ENCODE measurements at regions not wholly inside any gene's neighbourhood (a gene's known extent, or its start where the extent isn't known, plus 50 kb on each side); places are given as distances from the start of the nearest gene placed in this dataset.

- intact Hi-C loops (cut with DNase I; ENCODE audit: low total_unique reads): no loop called here
- Histone ChIP-seq H3K36me3 (no peaks in the 10 kb centered on the region), H3K27me3 (no peaks in the 10 kb centered on the region), H3K4me3 (no peak overlapping the region), H3K9me3 (no peaks in the 10 kb centered on the region), H3K4me1 (no peaks in the 10 kb centered on the region), H3K27ac (no peak overlapping the region)
- DNase-seq: no peak
- TF ChIP-seq POLR2AphosphoS5 (IDR thresholded peaks at IDR 0.05) (no peak), EP300 (IDR thresholded peaks at IDR 0.05) (no peak), POLR2A (IDR thresholded peaks at IDR 0.05) (no peak)
- TF ChIP-seq, protein P1, sequence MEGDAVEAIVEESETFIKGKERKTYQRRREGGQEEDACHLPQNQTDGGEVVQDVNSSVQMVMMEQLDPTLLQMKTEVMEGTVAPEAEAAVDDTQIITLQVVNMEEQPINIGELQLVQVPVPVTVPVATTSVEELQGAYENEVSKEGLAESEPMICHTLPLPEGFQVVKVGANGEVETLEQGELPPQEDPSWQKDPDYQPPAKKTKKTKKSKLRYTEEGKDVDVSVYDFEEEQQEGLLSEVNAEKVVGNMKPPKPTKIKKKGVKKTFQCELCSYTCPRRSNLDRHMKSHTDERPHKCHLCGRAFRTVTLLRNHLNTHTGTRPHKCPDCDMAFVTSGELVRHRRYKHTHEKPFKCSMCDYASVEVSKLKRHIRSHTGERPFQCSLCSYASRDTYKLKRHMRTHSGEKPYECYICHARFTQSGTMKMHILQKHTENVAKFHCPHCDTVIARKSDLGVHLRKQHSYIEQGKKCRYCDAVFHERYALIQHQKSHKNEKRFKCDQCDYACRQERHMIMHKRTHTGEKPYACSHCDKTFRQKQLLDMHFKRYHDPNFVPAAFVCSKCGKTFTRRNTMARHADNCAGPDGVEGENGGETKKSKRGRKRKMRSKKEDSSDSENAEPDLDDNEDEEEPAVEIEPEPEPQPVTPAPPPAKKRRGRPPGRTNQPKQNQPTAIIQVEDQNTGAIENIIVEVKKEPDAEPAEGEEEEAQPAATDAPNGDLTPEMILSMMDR (IDR thresholded peaks at IDR 0.05): no peak
- 70 to 87% (median 81%) methylated on average over 3 of the region's 3 CpGs for WGBS, 5 donors
Observed at GRCh38 chr18:11290786-11291185, 141.4 kb upstream of the PIEZO2 start.

GRCh38 chr18:11289248-11289647 lies 139.9 kb upstream of the PIEZO2 start:
- WGBS, 5 donors: 95 to 100% (median 100%) methylated on average over 1 of the region's 1 CpG
- intact Hi-C loops (cut with DNase I; ENCODE audit: low total_unique reads): no loop called here
- no peak overlapping the region for H3K27ac ChIP-seq

DNA sequence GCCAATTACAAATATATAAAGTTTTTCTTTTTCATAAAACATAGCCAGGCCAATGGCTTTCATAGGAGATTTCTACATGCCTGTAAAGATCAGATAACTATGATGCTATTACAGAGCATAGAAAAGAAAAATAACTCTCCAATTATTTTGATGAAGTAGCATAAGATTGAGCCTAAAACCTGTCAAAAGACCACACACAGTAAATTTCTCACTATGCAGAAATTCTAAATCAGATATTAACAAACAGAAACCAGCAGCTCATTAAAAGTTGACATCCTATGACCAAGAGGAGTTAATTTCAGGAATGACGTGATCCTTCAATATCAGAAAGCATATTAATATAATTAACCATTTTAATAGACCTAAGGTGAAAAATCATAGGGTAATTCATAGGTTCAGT lies 139.0 kb upstream of the PIEZO2 start:
- H3K27ac ChIP-seq: no peak overlapping the region
- no peaks in the 10 kb centered on the region for H3K4me1 ChIP-seq
- H3K36me3 ChIP-seq: no peaks in the 10 kb centered on the region
- no peaks in the 10 kb centered on the region for H3K27me3 ChIP-seq
- intact Hi-C loops (cut with DNase I; ENCODE audit: low total_unique reads): no loop called here
- DNase-seq: no peak
- H3K4me3 ChIP-seq: no peak overlapping the region
- no peaks in the 10 kb centered on the region for H3K9me3 ChIP-seq
- 85 to 94% (median 90%) methylated on average over 1 of the region's 1 CpG for WGBS, 5 donors
- TF ChIP-seq POLR2A (IDR thresholded peaks at IDR 0.05): no peak
- TF ChIP-seq, protein P1 (IDR thresholded peaks at IDR 0.05): no peak

More at GRCh38 chr18:11289248-11289647, 139.9 kb upstream of the PIEZO2 start:
- Histone ChIP-seq H3K9me3 (no peaks in the 10 kb centered on the region), H3K36me3 (no peaks in the 10 kb centered on the region), H3K27me3 (no peaks in the 10 kb centered on the region), H3K4me3 (no peak overlapping the region), H3K4me1 (no peaks in the 10 kb centered on the region)
- TF ChIP-seq, protein P1 (IDR thresholded peaks at IDR 0.05): no peak
- TF ChIP-seq POLR2AphosphoS5 (IDR thresholded peaks at IDR 0.05) (no peak), POLR2A (IDR thresholded peaks at IDR 0.05) (no peak), EP300 (IDR thresholded peaks at IDR 0.05) (no peak)
- no peak for DNase-seq

DNA sequence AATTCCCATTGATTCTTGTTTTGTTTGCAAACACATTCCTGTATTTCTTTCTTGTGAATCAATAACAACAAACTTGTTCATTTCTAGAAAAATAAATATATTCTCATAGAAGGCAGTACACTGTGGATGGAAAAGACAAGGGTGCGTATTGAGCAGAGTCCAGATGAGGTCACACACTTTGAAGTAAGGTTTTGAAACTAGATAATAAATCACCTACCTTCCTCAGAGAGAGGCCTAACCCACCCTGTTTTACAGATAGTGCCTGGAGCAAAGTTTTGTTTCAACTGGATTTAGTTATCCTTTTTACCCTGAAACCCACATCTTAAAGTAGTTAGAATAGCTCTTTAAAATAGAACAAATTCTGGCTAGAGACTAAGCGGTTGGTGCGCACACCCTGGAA lies 137.1 kb upstream of the PIEZO2 start:
- intact Hi-C loops (cut with DNase I; ENCODE audit: low total_unique reads): no loop called here
- H3K36me3 ChIP-seq: no peaks in the 10 kb centered on the region

More for the DNA sequence above, 137.1 kb upstream of the PIEZO2 start:
- Histone ChIP-seq H3K9me3 (peaks cover 0 to 5% (median 0%) of the 10 kb centered on the region in 4 donors), H3K4me1 (no peaks in the 10 kb centered on the region), H3K4me3 (no peak overlapping the region), H3K27me3 (no peaks in the 10 kb centered on the region), H3K27ac (no peak overlapping the region)
- 90 to 97% (median 94%) methylated on average over 3 of the region's 3 CpGs for WGBS, 5 donors
- TF ChIP-seq POLR2AphosphoS5 (IDR thresholded peaks at IDR 0.05) (no peak), POLR2A (IDR thresholded peaks at IDR 0.05) (no peak), EP300 (IDR thresholded peaks at IDR 0.05) (no peak)
- TF ChIP-seq, protein P1 (IDR thresholded peaks at IDR 0.05): no peak
- no peak for DNase-seq
